ENCODE measurements at regions not wholly inside any gene's neighbourhood (a gene's known extent, or its start where the extent isn't known, plus 50 kb on each side); places are given as distances from the start of the nearest gene placed in this dataset.

DNA sequence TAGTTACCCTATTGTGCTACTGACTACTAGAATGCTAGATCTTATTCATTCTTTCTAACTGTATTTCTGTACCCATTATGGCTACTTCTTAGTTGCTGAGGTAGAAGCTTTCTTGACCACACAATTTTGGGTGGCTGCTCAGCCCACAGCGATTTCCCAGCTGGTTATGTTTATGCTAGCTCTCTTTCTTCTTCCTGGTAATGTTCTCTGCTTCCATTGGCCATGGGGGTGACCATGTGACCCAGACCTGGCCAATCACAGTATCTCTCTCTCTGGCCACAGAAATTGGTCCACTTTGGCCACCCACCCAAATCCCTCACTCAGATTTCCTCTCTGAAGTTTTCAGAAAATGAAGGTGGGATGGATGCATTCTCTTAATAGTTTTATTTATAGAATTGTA, 427.9 kb upstream of the CLINT1 start:
- no peak for DNase-seq

DNA sequence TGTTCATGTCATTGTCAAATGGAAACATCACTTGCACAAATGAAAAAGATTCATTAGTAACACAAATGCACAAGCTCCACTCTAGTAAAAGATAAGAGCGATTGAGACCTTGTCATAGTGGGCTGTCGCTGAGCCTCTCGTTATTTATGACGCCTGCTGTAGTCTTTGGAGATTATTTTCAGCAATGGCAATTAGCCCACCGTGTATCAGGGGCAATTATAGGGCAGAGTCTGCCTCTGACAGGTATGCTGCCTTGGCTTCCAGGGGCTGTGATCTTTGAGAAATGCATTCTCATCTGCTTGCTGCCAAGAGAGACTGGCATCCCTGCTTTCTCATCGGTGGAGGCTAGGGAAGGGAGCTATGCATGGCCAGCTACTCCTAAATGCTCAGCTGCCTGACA, 426.8 kb upstream of the CLINT1 start:
- no peak for DNase-seq

DNA sequence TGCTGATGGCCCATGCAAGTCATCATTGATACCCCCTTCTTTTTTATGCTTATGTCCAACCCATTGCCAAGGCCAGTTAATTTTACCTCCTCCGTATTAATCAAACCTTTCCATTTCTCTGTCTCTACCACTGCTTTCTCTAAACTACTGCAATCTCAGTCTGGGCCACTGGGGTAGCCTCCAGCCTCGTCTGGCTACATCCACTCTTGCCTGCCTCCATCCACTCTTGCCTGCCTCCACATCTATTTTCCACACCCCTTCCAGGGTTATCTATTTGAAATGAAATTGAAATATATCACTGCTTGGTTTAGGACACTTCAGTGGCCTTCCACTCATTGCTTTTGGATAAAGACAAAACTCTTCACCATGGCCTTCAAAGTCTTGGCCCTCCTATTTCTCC, 425.3 kb upstream of the CLINT1 start:
- no peak for DNase-seq

DNA sequence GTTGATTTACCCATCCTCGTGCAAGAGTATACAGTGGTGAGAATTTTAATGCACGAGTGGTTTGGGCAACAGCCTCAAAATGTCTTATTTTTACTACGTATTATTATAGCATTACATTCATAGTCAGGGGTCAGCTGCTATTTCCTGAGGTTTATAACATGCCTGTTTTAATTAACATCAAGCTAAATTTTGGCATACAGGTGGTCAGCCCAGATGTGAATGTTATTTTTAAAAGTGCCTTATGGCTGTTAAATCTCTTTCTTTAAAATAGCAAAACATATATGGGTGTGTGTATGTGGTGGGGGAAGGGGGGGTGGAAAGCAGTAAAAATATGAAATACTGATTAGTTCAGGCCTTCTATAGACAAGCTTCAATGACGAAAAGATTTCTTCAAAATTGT, 424.5 kb upstream of the CLINT1 start:
- no peak for DNase-seq

DNA sequence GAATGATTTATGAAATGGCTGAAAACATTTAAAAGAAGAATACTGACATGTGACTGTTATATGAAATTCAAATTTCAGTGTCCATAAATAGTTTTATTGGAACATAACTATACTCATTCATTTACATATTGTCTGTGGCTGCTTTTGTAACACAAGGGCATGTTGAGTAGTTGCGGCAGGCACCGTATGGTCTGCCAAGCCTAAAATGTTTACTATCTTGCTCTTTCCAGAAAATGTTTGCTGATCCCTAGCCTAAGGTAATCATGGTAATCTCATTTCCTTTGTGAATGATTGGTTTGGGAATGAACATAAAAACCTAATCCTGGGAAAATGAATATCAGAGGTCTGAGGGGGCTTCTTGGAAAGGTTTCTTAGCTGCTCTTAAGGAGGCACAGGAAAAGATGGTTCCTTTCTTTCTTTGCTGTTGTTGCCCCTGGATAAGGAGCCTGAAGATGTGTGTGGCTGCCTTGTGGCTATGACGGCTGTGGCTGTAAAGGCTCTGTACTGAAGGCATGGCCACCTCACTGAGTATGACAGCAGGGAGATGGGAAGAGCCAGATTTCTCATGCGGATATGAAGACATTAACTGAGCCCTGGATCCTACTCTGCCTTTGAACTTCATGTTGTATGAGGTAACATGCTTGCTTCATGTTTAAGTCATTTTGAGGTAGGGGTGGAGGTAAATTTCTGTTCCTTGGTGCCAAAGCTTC, 419.4 kb upstream of the CLINT1 start:
- DNase-seq: no peak

DNA sequence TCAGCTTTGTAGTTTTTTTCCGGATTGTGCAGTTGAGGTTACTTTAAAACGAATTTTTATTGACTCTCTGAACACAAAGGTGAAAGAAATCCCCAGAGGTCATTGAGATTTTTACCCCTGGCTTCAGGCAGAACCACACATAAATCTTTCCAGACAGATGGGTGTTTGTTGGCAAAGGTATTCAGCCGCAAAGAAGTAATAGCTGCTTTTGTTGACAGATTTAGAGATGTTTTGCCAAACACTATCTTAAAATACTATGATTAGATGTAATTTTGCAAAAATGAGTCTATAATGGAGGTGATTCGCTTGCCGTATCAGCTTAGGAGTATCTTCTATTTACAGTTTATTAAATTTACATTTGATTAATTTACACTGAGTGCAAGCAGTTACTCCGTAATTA, 418.3 kb upstream of the CLINT1 start:
- DNase-seq: no peak

DNA sequence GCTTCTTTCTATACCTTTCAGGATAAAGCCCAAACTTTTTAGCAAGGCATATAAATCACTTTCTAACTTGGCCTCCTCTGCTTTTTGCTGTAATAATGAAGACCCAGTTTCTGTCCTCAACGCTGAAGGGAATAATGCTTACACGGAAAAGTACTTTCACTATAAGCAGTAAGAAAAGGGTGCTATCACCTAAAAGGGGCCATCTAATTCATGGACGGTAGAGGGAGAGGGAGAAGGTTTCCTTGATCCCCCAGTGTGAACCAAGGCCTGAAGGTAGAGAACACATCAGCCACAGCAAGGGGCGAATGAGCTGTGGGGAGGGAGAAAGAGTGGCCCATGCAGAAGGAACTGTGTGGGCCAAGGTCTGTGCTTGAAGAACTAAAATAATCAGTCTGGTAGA, 417.7 kb upstream of the CLINT1 start:
- no peak for DNase-seq

DNA sequence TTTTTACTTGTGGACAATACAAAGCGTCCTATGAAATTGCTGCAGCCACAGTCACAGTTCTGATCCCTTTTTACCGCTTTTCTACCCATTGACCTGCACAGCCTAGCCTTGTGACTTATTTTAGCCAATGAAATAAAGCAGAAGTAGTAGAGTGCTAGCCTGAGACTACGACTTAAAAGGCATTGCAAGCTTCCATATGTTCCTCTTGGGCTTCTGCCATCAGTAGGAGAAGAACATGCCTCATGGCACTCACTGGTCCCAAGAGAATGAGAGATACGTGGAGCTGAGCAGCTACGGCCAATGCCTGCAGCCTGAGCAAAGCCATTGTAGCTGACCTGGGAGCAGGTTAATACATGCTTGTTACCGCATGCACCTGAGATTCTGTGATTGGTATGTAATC, 416.6 kb upstream of the CLINT1 start:
- no peak for DNase-seq

DNA sequence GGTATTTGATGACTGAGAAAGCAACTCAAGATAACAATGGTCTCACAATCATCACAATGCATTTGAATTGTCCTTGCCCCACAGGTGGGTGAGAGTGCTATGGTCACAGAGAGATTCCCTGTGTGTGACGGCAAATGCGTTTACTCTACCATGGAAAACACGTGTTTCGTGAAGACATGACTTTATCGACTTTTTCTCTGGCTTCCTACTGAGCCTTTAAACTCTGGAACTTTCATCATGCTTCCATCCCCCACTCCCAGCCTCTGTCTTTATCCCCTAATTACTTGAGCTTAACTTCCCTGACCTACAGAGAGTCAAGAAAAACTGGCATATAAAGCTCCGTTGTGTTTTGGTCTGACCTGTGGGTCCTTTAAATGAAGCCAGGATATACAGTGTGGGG, 414.1 kb upstream of the CLINT1 start:
- no peak for DNase-seq

DNA sequence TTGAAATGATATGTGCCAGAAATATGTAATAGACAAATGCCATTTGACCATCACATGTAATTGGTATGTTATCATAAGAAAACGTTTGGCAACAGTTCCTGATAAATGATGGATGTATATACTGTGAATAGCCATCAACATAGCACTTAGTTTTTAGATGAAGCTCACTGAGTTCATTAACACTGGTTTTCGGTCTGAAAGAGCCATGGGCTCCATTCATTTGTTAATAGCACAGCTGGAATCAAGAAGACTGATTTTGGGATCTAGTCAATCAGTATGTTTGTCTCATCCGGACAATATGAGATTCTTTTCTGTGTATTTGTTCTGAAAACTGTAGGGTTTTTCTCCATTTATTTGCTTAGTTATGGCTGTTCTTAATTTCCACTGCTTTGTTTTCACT, 413.5 kb upstream of the CLINT1 start:
- DNase-seq: no peak

DNA sequence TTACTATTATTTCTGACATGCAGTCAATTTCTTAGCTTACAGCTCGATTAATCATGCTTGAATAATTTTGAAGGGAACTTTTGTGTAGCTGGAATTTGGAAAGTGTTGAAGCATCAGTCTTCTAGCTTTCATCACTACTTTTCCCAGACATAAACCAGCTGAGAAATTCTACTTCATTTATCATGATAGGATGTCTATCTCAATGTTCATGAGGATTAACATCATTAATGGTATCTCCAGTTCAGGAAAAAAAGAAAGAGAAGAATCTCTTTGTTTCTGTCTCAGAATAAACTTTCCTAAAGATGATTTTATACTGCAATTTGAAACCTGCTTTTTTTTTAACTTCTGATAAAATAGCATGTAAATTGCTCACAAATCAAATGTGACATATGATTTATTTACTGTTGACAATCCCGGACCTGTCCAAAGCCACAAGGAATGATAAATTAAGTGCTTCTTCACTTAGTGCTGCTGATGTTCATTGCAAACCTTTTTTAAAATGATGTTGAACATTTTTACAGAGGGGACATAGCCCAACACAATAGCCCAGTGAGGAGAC, 412.1 kb upstream of the CLINT1 start:
- DNase-seq: no peak

DNA sequence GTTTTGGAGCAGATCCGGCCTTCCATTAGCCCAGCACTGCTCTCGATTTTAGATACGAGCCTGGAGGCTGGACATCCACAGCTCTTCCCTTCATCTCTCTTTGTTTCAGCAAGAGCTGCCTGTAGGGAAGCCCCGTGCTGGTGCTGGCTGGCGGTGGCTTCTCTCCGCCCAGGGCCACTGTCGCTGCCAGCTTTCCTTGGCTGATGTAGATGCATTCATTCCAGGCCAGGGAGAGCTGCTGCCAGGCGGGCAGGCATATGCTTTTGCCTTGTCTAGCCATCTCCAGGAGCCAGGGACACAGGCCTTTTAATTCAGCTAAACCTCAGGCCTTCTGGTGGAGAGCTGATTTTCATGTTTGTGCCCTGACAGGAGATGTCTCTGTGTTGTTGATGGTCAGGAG, 409.3 kb upstream of the CLINT1 start:
- DNase-seq: no peak

DNA sequence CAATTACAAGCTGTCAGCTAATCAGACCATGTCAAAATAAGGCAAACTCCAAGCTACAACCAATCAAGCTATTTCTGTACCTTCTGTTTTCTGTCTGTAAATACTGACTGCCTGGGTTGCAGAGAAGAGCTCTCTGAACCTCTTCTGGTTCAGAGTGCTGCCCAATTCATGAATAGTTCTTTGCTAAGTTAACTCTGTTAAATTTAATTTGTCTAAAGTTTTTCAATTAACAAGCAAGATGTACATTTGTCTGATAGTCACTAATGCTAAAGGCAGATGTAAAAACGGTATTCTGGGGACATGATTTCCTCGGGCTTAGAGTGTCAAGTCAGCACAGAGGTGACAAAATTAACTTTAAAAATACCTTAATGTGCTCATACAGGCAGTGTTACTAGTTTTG, 408.3 kb upstream of the CLINT1 start:
- no peak for DNase-seq

DNA sequence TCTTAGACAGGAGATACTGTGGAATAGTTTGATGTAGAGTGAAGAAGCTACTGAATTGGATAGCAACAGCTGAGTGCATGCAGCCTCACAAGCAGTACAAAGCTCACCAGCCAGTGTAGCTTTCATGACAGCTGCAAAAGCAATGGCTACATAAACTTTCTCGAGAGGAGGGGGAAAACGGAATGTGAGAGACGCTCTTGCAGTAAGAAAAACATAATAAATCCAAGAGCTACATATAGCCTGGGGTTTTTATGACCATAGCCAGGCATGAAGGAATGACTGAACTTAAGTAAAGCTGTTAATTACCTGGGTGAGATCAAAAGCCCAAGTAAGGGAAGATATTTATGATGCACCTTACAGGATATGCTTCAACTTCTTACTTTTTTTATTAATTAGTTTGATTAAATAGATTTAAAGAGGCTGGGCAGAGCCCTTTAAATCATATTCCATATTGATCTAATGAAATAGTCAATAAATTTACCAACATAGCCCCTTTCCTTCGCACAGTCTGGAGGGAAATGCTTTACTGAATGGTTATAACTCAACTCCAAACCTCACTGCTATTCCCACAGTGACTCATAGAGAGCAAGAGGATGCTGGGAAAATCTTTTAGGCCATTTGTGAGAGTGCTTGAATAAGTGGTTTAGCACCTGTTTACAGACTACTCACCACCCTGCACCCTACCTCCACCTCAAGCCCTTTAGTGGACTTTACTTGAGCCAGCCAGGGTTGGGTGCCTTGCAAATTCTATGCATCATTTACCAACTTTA, 407.2 kb upstream of the CLINT1 start:
- no peak for DNase-seq

DNA sequence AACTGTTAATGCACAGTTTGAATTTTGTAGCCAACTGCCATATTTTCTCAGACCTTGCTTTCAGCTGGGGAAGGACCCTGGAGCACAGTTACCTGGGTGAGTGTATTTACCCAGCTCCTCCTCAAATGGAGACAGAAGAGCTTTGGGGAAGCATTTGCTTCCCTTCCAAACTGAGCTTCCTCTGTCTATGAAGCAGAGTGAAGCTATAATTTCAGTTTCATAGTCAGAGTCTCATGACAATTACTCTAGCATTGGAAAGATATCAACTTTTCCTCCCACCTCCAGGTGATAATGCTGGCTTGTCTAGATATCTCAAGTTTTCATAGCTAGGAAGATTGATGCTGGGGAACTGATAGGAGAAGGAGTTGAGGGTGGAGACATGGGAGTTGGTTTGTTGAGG, 406.4 kb upstream of the CLINT1 start:
- DNase-seq: no peak

DNA sequence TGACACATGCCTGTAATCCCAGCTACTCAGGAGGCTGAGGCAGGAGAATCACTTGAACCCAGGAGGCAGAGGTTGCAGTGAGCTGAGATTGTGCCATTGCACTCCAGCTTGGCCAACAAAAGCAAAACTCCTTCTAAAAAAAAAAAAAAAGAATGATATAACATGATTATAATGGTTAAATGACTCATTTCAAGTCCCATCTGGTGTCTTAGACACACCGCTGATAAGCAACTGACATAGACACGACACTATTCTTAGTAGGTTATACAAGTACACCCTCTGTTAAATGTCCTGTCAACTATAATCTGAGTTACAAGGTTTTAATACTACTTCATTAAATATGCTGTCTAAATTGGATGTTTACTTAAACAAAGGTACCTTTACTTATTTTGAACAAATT, 405.3 kb upstream of the CLINT1 start:
- DNase-seq: no peak

DNA sequence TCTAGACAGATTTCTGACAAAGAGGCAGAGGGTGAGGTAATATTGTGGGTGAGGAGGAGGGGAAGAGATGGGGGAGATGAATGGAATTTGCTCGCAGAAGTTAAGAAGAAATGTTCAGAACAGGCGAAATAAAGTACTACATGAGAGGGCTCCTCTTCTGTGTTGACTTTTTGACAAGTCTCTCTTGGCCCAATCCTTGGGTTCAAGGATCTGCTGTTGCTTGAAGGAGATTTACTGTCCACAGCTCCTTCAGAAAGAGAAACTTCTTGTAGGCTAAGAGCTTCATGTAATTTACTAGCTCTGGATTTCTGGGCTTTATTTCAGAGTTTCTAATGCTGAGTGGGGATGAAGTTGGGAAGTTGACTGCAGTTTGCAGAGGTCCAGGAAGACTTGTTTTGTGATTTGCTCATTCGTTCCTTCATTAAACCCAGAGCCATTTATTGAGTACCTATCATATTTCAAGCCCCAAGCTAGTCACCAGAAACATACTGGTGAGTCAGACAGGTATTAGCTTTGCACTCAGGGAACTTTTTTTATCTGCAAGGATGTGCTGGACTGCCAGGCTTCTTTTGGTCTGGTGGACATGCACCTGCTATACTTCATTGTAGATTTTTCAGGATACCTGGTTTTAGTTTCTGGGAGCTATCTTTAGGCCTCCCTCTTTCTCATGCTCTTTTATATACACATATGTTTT, 402.9 kb upstream of the CLINT1 start:
- DNase-seq: no peak

DNA sequence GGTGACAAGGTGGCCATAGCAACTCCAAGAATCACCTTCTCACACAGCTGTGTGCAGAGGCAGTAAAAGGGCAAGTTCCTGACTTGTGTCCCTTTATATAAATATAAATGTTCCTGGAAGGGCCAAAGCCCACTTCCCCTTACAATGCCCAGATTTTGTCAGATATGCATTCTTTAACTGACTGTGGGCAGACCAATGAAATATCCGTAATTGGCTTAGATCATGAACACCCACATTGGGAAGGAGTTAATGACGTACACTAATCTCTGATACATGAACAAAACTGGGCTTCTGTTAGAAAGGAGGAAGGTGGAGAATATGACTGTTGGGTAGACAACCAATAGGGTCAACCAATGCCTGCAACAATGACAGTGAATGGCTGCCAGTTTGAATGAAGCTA, 397.2 kb upstream of the CLINT1 start:
- no peak for DNase-seq

DNA sequence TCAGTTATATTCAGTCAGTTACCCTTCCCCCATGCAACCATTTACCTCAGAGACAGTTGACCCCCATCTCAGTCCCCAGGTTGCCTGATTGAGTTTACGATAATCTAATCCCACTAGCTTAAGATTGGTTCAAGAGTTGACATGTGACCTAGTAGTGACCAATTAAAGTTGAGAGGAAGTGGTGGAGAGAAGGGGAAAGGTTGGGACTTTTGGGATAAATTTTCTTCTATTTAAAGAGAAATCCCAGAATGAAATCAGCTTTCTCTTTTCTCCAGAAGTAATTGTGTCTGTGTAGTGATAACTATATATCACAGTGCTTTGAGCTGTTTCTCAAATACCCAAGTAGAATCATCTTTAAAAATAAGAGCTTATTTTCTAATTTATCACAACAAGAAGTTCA, 396.7 kb upstream of the CLINT1 start:
- DNase-seq: no peak

DNA sequence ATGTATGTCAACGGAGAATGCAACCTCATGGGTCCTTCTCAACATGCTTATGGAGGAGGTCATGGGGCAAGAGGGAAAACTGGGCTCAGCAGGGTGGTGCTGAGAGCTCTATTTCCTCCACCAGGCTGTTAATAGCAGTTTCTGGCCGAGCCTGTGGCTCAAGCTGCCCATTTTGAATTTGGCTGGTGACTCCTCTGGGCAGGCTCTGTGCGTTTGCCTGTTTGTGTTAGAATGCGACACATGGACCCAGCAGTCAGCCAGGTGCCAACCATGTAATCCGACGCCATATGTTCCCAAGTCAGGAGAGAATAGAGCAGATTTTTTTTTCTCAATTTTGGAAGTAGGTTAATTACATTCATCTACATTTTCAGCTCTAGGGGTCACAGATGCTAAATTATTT, 387.7 kb upstream of the CLINT1 start:
- DNase-seq: no peak

DNA sequence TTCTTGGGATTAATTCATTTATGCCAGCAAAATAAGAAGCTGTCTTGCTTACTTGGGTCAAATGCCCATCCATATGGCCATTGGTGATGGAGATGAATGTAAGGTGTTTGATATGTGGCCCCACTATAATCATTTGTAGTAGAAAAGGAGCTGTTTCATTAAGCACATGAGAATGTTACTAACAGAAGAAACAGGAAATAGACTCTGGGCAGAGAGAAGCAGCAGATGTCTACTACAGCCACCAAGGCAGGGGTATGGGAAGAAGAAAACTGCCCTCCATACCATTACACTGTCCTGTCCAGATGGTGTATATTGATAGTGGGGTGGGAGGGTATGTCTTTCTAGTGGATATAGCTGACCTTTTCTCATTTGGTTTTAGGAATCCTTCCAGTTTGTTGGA, 386.6 kb upstream of the CLINT1 start:
- DNase-seq: no peak

DNA sequence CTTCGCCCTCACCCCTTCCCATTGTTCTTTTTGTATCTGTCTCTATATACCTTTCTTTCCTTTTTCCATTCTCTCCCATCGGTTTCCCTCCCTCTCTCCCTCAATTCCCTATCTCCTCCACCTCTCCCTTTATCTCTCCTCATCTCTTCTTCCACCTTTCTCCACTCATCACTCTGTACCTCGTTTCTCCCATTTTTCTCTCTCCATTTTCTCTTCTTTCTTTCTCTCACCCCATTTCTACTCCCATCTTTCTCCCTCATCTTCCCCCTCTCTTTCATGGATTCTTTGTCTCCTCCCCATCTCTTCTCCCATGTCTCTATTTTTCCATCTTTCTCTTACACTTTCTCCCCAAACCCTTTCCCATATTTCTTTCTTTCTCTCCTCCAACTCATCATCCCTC, 385.9 kb upstream of the CLINT1 start:
- no peak for DNase-seq

DNA sequence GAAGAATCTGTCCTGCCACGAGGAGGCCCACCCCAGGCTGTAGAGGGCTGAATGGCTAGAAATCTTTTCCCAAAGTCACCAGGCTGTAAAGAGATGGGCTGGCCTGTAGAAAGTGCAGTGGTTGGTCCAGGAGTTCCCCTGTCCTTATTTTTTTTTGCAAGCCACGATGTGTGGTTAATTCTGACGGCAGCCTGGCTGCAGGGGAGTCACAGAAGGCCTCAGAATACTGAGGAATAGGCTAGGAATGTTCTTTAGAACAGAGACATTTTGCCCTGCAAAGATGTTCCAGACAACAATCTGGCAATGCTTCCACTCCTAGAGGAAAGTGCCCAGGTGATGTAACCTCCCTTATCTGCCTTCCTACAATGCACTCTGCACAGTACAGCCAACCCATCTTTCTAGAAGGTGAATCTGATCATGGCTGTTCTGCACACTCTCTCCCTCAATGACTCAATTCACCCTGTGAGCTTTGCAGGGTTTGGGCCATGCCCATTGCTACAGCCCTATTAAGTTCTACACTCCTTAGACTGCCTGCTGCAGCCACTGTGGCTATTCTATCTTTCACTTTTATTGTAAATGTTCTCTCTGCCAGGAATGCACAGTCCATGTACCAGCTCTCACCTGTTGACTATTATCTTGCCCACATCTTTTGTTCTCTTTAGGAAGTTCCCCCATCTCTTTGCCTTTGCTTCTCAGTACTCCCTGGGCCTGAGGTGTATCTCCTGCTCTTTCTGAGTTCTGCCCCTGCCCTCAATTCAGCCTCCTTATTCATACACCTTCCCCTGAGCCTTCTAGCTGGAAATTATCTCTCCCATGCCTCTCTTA, 377.8 kb upstream of the CLINT1 start:
- DNase-seq: no peak
